Amniotic epithelial cell (primary cell): ENCODE measurements at regions not wholly inside any gene's neighbourhood (a gene's known extent, or its start where the extent isn't known, plus 50 kb on each side); places are given as distances from the start of the nearest gene placed in this dataset.

Experiments used
- DNase-seq: peaks from one replicate; pipeline ENCODE4 v3.0.0-alpha.2; 2010; ENCODE audit warnings: low read depth

GRCh38 chr20:7415427-7415826, 524.8 kb downstream of the HAO1 start:
- no peak for DNase-seq

- no peak for DNase-seq
Measured at GRCh38 chr20:7416382-7416781, 523.9 kb downstream of the HAO1 start.

- no peak for DNase-seq
Measured at GRCh38 chr20:7420345-7420744, 519.9 kb downstream of the HAO1 start.

- DNase-seq = no peak
Measured at GRCh38 chr20:7426890-7427496, 513.3 kb downstream of the HAO1 start.

- DNase-seq = no peak
Measured at GRCh38 chr20:7428946-7429345, 511.3 kb downstream of the HAO1 start.

- no peak for DNase-seq
Measured at GRCh38 chr20:7432612-7433011, 507.6 kb downstream of the HAO1 start.

GRCh38 chr20:7437311-7437710, 502.9 kb downstream of the HAO1 start:
- no peak for DNase-seq

GRCh38 chr20:7449269-7449668, 491.0 kb downstream of the HAO1 start:
- no peak for DNase-seq

- no peak for DNase-seq
Measured at GRCh38 chr20:7452890-7453289, 487.4 kb downstream of the HAO1 start.

GRCh38 chr20:7454047-7454446, 486.2 kb downstream of the HAO1 start:
- no peak for DNase-seq

GRCh38 chr20:7458459-7458858, 481.8 kb downstream of the HAO1 start:
- DNase-seq = no peak

GRCh38 chr20:7459083-7459482, 481.2 kb downstream of the HAO1 start:
- DNase-seq = no peak

- no peak for DNase-seq
Measured at GRCh38 chr20:7463290-7463689, 477.0 kb downstream of the HAO1 start.

- DNase-seq = no peak
Measured at GRCh38 chr20:7470912-7471311, 469.3 kb downstream of the HAO1 start.

GRCh38 chr20:7490288-7490687, 450.0 kb downstream of the HAO1 start:
- DNase-seq = no peak

- no peak for DNase-seq
Measured at GRCh38 chr20:7492257-7492656, 448.0 kb downstream of the HAO1 start.

GRCh38 chr20:7493311-7493710, 446.9 kb downstream of the HAO1 start:
- no peak for DNase-seq

- no peak for DNase-seq
Measured at GRCh38 chr20:7496394-7496991, 443.8 kb downstream of the HAO1 start.

GRCh38 chr20:7497985-7498384, 442.3 kb downstream of the HAO1 start:
- no peak for DNase-seq

GRCh38 chr20:7499201-7499600, 441.1 kb downstream of the HAO1 start:
- DNase-seq = no peak

GRCh38 chr20:7500231-7500663, 440.0 kb downstream of the HAO1 start:
- DNase-seq = no peak

GRCh38 chr20:7503501-7503900, 436.8 kb downstream of the HAO1 start:
- no peak for DNase-seq

GRCh38 chr20:7505152-7505834, 435.0 kb downstream of the HAO1 start:
- no peak for DNase-seq

- no peak for DNase-seq
Measured at GRCh38 chr20:7505835-7506221, 434.4 kb downstream of the HAO1 start.
